T-helper 2 cell (primary cell): ENCODE measurements at regions not wholly inside any gene's neighbourhood (a gene's known extent, or its start where the extent isn't known, plus 50 kb on each side); places are given as distances from the start of the nearest gene placed in this dataset.

Experiments
- DNase-seq, 5 experiments: peaks; one replicate each; pipeline versions ENCODE4 v3.0.0 to v3.0.0-alpha.2; 2012 to 2022

GRCh38 chr13:99859178-99860177 lies 112.1 kb downstream of the ZIC5 start:
- peak in 3 of 5 experiments; percentile 52 to 69 (median 59) for DNase-seq

DNA sequence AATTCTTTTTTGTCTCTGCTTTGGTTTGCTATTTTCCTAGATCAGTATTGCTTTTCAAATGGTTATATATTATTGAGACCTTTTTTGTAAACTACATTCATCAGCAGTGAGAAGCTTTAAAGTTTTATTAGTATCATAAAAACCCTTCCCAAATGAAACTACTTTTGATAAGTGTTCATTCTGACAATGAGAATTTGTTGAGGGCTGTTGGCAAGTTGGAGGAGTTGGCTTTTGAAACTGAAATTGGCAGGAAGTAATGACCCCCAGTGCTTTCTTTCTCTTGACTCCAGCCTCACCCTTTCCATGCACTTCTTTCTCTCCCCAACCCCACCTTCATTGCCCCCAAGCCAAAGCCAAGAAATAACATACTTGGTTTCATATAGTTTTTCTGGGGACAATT lies 113.8 kb downstream of the ZIC5 start:
- DNase-seq = no peak

- no peak for DNase-seq
These were observed 115.8 kb downstream of the ZIC5 start for GRCh38 chr13:99855526-99856420.

DNA sequence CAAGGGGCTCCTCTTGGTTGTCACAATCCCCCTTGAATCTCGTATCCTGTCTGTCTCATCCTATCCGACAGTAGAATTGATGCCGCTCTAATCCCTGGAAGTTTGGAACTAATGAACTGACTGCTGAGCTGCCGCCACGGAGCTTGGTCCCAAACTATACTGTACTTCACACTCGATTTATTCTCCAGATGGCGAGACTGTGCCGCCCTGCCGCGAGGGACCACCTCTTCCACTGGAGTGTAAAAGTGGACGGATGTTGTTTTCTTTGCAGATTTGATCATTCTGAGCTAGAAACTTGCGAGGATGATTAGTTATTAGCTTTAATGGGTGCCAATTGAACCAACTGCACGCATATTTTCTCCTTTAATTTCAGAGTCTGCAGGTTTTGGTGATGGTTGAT lies 117.2 kb downstream of the ZIC5 start:
- DNase-seq = no peak

GRCh38 chr13:99847318-99847750 lies 124.2 kb downstream of the ZIC5 start:
- no peak for DNase-seq

- no peak for DNase-seq
These were observed 126.2 kb downstream of the ZIC5 start for GRCh38 chr13:99845161-99845874.

DNA sequence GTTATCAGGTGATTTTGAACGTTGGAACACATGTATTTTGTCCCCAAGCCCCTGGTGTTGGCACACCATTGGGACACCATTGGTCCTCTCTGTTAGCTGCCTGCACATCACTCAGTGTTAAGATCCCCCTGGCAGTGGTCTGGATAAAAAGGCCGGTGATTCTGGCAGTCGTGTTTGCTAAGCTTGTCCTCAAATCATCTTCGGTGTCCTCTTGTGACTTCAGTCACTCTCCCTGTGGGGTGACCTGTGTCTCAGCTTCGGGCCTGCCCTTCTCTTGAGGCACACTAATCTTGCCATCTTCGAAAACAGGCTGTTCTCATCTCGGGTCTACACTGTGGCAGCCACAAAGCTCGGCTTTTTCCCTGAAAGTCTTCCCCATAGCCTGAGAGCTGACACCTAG lies 127.1 kb downstream of the ZIC5 start:
- DNase-seq = no peak

DNA sequence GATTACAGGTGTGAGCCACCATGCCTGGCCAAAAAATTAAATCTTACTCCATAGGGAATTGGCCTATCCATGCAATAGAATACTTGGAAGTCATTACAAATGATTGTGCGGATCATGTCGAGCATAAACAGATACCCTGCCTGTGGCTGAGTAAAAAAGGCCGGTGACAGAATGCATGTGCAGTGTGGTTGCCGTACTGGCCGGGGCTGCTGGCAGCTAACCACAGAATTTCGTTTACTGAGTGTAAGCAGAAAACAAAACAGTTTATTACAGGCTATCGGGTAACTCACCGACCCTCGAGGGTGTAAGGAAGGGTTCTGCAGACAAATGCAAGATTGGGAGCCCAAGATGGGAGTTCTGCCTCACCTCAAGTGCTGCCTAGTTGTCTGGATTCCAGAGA lies 127.7 kb downstream of the ZIC5 start:
- DNase-seq = no peak

DNA sequence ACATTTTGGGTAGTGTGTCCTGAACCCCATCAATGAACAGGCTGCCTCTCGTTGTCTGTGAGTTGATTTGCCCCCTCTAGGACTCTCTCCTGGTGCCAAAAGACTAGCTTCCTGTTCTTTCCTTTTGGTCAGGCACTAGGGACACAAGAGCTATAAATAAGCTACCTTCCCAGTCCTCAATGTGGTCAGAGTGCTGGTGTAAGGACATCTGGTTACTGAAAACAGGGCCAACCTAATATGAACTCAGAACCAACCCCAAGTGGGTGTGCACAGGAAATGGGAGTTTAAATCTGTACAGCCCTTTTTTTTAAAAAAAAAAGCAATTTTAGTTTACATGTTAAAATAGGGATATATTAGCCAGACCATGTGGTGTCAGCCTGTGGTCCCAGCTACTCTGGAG lies 129.2 kb downstream of the ZIC5 start:
- no peak for DNase-seq

- no peak for DNase-seq
These were observed 135.3 kb downstream of the ZIC5 start for GRCh38 chr13:99836291-99836690.

GRCh38 chr13:99835442-99835841 lies 136.1 kb downstream of the ZIC5 start:
- no peak for DNase-seq

DNA sequence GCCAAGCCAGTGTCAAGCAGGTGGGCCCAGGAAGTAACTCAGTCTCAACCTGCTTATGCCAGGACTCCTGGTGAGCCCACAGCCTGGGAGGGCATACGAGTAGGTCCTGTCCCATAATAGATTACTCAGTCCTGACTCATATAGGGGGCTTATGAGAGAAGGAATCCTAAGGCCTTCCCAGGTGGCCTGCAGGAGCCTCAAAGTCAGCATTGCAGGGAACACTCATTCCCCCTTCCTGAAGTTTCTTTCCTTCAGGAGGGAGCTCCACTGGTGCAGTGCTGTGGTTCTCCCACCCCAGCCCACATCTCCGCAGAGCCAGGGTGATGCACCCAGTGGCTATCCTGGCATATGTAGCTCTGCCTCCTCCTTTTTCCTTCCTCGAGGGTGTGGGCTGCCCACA lies 137.3 kb downstream of the ZIC5 start:
- DNase-seq = no peak

DNA sequence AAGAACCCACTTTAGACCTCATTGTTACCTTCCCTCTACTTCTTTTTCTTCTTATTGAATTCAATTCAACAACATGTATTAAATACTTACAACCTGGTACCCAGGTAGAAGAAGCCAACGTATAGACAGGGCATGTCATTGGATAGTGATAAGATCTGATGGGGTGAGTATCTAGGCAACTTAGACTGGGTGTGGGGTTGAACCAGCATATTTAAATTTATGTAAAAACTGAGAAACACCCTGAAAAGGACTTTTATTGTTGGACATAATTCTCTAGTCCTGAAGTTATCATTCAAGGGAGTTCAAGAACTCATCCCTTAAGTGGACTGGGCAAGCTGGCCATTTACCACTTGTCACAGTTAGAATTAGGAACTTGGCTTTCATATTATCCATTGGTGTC lies 139.2 kb downstream of the ZIC5 start:
- no peak for DNase-seq

DNA sequence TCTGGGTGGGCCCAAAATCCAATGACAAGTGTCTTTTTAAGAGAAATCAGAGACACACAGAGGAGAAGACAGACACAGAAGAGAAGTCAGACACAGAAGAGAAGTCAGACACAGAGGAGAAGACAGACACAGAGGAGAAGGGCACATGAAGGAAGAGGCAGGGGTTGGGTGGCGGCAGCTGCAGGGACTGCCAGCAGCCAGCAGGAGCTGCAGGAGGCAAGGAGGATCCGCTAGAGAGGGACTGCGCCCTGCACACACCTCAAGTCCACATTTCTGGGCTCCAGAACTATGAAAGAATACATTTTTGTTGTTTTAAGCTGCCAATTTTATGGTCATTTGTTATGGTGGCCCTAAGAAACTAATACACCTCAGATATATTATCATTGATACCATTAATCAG lies 140.6 kb downstream of the ZIC5 start:
- DNase-seq = no peak

DNA sequence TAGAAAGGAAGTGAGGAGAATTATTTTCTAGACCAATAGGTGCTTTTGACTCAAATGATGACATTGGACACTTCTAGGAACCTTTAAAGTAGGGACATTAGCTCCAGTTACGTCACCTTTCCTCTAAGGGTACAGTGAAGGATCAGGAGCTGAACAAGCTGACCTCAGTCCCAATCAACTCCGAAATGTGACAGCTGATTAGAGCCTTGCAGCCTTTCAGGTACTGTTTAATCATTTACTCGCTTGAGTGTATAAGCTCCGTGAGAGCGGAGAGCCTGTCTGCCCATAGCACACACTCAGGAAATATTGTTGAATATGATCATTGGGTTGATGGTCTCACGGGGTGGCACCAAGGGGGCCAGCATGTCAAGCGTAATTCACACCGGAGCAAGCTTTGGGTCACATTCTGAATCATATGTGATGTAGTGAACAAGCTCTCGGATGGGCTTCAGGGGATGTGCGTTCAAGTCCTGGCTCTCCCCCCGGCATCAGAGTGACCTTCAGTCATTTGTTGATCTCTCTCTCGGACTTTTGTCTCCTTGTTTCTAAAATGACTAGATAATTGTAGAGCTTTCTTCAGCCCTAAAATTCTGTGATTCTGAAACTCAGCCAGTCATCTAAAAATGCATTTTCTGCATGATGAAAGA lies 141.9 kb downstream of the ZIC5 start:
- no peak for DNase-seq

DNA sequence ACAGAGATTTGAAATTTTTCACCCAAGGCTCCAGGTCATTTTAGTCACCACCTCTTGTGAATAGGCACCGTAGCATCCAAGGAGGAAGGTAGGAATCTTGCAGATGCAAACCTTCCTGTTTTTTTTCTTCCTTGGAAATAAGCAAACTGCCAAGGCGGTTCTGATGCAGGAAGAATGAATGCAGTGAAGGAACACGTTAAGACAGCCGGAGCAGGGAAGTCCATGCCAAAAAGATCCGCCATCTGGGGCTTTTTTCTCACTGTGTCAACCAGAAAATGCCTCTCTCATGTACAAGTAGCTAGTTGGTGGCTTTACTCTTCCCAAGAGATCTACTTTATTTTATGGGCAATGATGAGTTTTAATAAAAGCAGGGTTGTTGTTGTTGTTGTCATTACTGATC lies 142.4 kb downstream of the ZIC5 start:
- no peak for DNase-seq

DNA sequence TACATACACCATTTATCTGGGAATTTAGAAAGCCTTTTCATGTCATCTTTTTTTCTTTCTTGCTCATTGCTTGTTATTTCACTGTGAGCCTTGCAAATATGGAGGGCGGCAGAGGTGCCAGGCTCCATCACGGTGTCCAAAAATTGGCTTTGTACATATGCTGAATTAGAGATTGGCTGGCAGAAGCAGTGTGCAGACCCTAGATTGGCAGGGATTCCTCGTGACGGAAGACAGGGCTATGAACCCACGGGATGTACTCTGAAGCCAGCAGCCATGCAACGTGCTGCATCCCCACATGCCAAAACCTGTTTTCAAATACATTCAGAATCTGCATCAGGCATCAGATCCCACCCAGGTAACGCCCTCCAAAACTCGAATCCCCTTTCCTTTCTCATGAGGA lies 142.8 kb downstream of the ZIC5 start:
- no peak for DNase-seq

DNA sequence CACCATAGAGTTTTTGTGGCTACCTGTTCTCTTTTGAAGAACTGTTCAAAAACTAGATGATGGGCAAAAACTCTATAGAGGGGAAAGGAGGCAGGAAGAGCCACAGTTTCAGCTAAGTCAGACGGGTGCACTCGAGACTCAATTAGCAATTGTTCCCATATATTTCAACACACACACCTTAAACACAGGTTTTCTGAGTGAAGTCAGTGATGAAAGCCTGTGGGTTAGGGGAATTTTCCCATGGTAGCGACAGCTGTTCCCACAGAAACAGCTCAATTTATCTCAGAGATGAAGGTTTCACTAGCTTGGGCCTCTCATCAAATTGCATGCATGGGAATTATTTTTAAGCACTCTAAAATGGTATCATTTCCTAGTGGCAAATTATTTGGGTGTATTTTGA lies 143.4 kb downstream of the ZIC5 start:
- no peak for DNase-seq

- no peak for DNase-seq
These were observed 144.4 kb downstream of the ZIC5 start for GRCh38 chr13:99827011-99827772.

DNA sequence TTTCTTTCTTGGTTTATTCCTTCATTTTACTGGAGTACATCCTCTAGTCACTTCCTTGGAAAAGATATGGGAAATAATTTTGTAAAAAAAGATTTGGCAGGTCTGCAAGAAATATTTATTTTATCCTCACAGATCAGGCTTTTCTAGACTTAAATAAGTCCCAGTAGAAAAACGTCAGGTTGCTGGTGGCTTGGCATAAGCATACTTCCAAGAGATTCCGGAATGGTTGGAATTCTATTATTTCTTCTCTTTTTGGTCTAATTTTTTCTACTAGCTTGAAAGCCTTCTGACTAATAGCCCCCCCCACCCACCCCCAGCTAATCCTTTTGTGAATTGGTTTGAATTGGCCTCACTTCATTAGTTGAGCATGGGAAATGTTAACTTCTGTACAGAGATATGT lies 147.6 kb downstream of the ZIC5 start:
- DNase-seq = no peak

DNA sequence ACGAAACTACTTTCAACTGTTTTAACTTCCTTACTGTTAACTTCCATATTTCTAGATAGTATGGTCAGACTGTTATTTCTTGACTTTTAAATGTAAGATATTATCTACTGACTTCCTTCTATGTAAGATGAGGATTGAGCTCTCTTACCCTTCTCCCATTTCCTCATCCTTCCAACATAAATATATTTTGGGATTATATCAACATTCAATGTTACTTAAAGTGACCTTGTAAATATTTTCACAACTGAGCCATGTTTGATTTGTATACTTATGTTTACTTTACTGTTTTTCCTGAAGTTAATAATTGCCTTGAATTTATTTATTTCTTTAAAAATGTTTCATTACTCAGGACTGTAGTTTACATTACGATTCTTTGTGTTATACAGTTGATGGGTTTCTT lies 148.7 kb downstream of the ZIC5 start:
- DNase-seq = no peak

DNA sequence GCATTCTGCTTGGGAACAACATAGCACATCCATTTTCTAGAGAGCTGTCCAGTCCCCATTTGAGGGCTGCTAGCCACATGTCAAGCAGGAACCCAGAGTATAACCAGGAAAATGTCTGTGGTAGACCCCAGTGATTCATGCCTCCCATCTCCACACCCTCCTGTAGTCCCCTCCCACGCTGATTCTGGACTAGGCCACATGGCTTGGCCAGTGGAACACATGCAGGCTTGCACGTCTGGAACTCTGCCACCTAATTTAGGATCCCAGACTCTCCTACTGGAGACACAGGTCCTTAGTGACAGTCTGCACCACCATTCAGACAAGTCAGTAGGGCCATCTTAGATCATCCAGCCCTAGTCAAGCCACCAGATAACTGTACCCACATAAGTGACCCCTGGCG lies 149.8 kb downstream of the ZIC5 start:
- DNase-seq = no peak
